ENCODE measurements at regions not wholly inside any gene's neighbourhood (a gene's known extent, or its start where the extent isn't known, plus 50 kb on each side); places are given as distances from the start of the nearest gene placed in this dataset.

GRCh38 chr5:159644053-159644452 lies 272.2 kb upstream of the ADRA1B start:
- Mint-ChIP-seq H3K4me3 (no peak overlapping the region), H3K27ac (no peak overlapping the region), H3K4me1 (ENCODE audit: low read depth) (no peaks in the 10 kb centered on the region), H3K36me3 (ENCODE audit: low read depth) (no peaks in the 10 kb centered on the region), H3K9me3 (no peaks in the 10 kb centered on the region), H3K27me3 (ENCODE audit: low read depth) (no peaks in the 10 kb centered on the region)
- no peak for DNase-seq
- CTCF ChIA-PET: interaction anchor here (0.6 kb wide), 1 partner anchor 152 kb away, joined by 4 read pairs; no protein-coding TSS in a partner anchor
- intact Hi-C loops (cut with micrococcal nuclease): no loop called here

DNA sequence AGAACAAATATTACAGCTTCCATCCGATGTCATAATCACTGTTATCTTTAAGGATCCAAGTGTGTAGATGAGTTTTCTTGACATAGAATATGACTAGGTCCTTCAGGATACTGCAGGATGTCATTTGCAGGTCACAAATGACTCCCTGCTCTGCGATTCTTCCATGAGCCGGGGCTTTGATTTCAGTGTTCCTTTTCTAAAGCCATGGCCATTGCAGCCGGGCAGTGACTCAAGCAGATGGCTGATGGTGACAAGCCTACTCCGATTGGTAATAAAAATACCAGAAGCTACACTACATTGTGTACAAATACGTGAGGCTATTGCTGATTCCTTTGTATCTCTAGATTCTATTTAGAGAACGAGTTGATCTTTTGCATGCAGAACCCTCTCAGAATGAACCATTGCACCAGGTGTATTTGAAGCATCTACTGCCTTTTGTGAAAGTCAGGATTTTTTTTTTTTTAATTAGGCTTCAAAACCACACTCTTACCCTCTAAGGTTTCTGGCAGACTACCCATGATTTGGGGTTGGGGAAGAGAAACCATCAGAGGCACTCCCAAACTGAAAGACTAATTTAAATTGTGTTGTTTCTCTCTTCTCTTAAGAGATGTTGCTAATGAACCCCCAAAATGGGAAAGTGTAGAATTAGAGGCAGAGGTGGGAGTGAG lies 271.0 kb upstream of the ADRA1B start:
- intact Hi-C loops (cut with micrococcal nuclease): no loop called here
- Mint-ChIP-seq H3K27ac (no peak overlapping the region), H3K4me3 (no peak overlapping the region), H3K27me3 (ENCODE audit: low read depth) (no peaks in the 10 kb centered on the region), H3K36me3 (ENCODE audit: low read depth) (no peaks in the 10 kb centered on the region), H3K9me3 (no peaks in the 10 kb centered on the region), H3K4me1 (ENCODE audit: low read depth) (no peaks in the 10 kb centered on the region)
- CTCF ChIA-PET: no interaction called here
- no peak for DNase-seq

DNA sequence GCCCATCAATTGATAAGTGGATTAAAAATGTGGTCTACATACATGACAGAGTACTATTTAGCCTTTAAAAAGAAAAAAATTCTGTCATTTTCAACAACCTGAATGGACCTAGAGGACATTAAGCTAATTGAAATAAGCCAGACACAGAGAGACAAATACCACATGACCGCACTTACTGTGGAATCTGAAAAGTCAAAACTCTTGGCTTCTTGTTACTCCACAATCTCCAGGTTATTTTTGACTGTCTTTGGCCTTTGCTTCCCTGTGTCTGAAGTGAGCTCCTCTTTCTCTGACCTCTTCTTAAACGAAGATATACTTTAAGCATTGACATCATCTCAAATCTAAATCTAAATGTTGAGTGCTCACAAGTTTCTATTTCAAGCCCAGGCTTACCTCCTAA lies 265.5 kb upstream of the ADRA1B start:
- Mint-ChIP-seq H3K27me3 (ENCODE audit: low read depth) (no peaks in the 10 kb centered on the region), H3K36me3 (ENCODE audit: low read depth) (no peaks in the 10 kb centered on the region), H3K27ac (no peak overlapping the region), H3K4me3 (no peak overlapping the region), H3K4me1 (ENCODE audit: low read depth) (no peaks in the 10 kb centered on the region), H3K9me3 (no peaks in the 10 kb centered on the region)
- CTCF ChIA-PET: no interaction called here
- intact Hi-C loops (cut with micrococcal nuclease): no loop called here
- no peak for DNase-seq

DNA sequence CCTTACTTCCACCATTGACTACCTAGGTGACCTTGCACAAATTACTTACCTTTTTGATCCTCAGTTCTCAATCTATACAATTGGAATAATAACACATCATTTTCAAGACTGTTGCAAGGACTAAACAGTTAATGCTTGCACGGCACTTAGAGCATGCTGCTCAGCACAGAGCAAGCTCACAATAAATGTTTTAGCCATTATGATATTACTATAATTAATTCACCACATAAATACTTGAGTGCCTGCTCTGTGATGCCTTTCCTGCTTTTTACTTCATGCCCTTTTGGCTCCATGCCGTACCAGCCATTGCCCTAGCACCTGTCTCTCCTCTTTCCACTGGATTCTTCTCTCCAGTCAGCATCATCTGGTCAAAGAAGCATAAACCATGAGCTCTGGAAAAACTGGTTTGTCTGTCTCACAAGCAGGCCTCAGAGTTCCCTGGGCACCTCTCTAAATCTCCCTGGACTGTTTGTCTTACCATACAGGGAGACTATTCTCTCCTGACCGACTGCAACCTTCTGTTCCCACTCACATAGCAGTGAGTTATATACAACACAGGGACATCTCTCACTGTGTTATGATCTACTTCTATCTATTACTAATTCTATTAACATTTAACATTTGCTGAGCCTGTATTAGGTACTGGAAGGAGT lies 260.4 kb upstream of the ADRA1B start:
- intact Hi-C loops (cut with micrococcal nuclease): no loop called here
- Mint-ChIP-seq H3K36me3 (ENCODE audit: low read depth) (no peaks in the 10 kb centered on the region), H3K4me3 (no peak overlapping the region), H3K4me1 (ENCODE audit: low read depth) (no peaks in the 10 kb centered on the region), H3K9me3 (no peaks in the 10 kb centered on the region), H3K27me3 (ENCODE audit: low read depth) (no peaks in the 10 kb centered on the region), H3K27ac (no peak overlapping the region)
- CTCF ChIA-PET: no interaction called here
- no peak for DNase-seq

GRCh38 chr5:159657298-159657697 lies 259.0 kb upstream of the ADRA1B start:
- intact Hi-C loops (cut with micrococcal nuclease): no loop called here
- H3K4me3 Mint-ChIP-seq: no peak overlapping the region
- no peaks in the 10 kb centered on the region for H3K27me3 Mint-ChIP-seq (ENCODE audit: low read depth)
- CTCF ChIA-PET: no interaction called here
- H3K36me3 Mint-ChIP-seq (ENCODE audit: low read depth): no peaks in the 10 kb centered on the region
- H3K4me1 Mint-ChIP-seq (ENCODE audit: low read depth): no peaks in the 10 kb centered on the region
- no peaks in the 10 kb centered on the region for H3K9me3 Mint-ChIP-seq
- H3K27ac Mint-ChIP-seq: no peak overlapping the region
- no peak for DNase-seq

DNA sequence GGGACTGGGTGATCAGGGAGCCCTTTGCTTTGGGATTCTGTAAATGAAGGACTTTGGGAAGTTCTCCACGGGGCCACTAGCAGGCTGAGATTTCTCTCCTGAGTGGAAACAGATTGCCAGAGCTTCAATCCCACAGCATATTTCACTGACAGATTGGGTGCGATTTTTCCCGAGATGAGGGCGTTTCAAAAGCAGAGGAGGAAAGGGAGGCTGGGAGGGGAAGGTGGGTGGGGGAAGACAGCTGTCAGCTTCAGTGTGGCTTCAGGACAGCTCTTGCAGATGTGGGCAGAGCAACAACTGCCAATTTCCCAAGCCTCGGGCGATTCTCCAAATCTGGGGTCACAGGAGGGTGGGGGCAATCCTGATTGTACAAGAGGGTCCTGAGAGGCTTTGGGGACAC lies 258.5 kb upstream of the ADRA1B start:
- CTCF ChIA-PET: no interaction called here
- H3K27ac Mint-ChIP-seq: no peak overlapping the region
- no peaks in the 10 kb centered on the region for H3K4me1 Mint-ChIP-seq (ENCODE audit: low read depth)
- intact Hi-C loops (cut with micrococcal nuclease): no loop called here
- no peak for DNase-seq
- no peaks in the 10 kb centered on the region for H3K27me3 Mint-ChIP-seq (ENCODE audit: low read depth)
- no peak overlapping the region for H3K4me3 Mint-ChIP-seq
- H3K9me3 Mint-ChIP-seq: no peaks in the 10 kb centered on the region
- H3K36me3 Mint-ChIP-seq (ENCODE audit: low read depth): no peaks in the 10 kb centered on the region

DNA sequence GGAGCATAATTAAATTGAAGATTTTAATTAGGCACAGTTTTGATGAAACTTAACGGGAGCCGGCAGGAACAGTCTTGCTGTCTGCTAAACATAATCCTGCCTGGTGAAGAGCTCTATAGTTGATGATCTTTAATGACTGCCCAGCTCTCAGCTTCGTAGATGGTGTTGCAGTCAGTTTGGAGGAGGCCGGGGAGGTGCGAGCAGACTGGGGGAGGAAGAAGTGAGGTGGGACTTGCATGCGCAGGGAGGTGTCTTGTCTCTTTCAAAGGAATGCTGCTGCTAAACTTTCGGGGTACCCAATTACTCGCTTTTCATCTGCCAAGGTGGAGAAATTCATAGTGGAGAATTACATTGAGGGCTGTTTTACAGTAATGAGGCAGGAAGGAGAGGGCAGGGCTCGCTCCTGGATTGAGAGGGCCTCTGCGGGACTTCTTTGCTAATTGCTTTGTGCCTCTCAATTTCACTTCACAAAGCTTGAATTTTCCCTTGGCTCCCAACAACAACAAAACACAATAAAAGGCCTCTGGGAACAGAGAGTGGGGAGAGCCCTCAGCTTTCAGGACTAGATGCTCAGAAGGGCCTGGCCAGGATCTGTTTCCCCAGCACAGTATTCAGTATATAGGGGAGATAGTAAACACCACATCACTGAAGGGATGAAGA lies 257.9 kb upstream of the ADRA1B start:
- no peak overlapping the region for H3K4me3 Mint-ChIP-seq
- H3K9me3 Mint-ChIP-seq: no peaks in the 10 kb centered on the region
- H3K27me3 Mint-ChIP-seq (ENCODE audit: low read depth): no peaks in the 10 kb centered on the region
- CTCF ChIA-PET: no interaction called here
- DNase-seq: no peak
- intact Hi-C loops (cut with micrococcal nuclease): no loop called here
- H3K36me3 Mint-ChIP-seq (ENCODE audit: low read depth): no peaks in the 10 kb centered on the region
- H3K4me1 Mint-ChIP-seq (ENCODE audit: low read depth): no peaks in the 10 kb centered on the region
- H3K27ac Mint-ChIP-seq: no peak overlapping the region

DNA sequence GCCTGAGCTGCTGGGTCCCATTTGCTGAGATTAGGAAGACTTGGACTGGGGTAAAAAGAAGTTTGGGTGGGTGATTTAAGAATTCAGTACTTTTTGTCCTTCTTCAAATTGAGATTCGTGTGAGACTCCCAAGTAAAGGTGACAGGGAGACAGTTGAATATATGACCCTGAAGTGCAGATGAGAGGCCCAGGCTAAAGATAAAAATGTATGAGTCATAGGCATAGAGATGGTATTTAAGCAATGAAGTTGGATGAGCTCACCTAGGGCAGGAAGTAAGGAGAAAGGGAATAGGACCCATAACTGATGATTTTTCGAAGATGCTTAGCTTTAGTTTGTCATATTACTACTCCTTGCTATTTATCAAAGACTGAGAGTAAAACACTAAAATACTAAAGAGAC lies 255.9 kb upstream of the ADRA1B start:
- Mint-ChIP-seq H3K27me3 (ENCODE audit: low read depth) (no peaks in the 10 kb centered on the region), H3K4me3 (no peak overlapping the region), H3K27ac (no peak overlapping the region), H3K4me1 (ENCODE audit: low read depth) (no peaks in the 10 kb centered on the region), H3K36me3 (ENCODE audit: low read depth) (no peaks in the 10 kb centered on the region), H3K9me3 (no peaks in the 10 kb centered on the region)
- intact Hi-C loops (cut with micrococcal nuclease): no loop called here
- CTCF ChIA-PET: no interaction called here
- DNase-seq: no peak

- DNase-seq: no peak
- no peak overlapping the region for H3K27ac Mint-ChIP-seq
- no peaks in the 10 kb centered on the region for H3K27me3 Mint-ChIP-seq (ENCODE audit: low read depth)
- intact Hi-C loops (cut with micrococcal nuclease): no loop called here
- CTCF ChIA-PET: no interaction called here
- no peaks in the 10 kb centered on the region for H3K9me3 Mint-ChIP-seq
- H3K4me1 Mint-ChIP-seq (ENCODE audit: low read depth): no peaks in the 10 kb centered on the region
- H3K4me3 Mint-ChIP-seq: no peak overlapping the region
- no peaks in the 10 kb centered on the region for H3K36me3 Mint-ChIP-seq (ENCODE audit: low read depth)
Measured at GRCh38 chr5:159663986-159664385, 252.3 kb upstream of the ADRA1B start.

DNA sequence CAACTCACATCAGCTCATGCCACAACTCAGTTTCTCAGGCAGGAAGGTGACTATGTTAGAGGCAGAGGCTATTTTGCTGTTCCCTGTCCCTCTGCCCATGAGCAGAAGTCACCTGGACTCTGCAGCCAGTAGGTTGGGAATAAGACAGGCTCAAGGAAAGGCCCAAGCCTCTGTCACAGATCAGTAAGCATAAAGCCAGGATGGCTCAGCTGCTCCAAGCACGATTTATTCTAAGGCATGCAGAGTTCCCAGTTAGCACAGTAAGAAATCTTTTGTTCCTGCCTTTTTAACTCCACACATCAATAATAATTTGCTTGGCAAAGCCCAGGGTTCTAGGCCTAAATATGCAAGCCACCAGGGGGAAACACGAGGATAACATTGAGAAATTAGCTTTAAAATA lies 249.0 kb upstream of the ADRA1B start:
- Mint-ChIP-seq H3K27me3 (ENCODE audit: low read depth) (no peaks in the 10 kb centered on the region), H3K4me1 (ENCODE audit: low read depth) (no peaks in the 10 kb centered on the region), H3K36me3 (ENCODE audit: low read depth) (no peaks in the 10 kb centered on the region), H3K27ac (no peak overlapping the region), H3K9me3 (peaks cover 3% of the 10 kb centered on the region), H3K4me3 (no peak overlapping the region)
- no peak for DNase-seq
- intact Hi-C loops (cut with micrococcal nuclease): no loop called here
- CTCF ChIA-PET: no interaction called here

DNA sequence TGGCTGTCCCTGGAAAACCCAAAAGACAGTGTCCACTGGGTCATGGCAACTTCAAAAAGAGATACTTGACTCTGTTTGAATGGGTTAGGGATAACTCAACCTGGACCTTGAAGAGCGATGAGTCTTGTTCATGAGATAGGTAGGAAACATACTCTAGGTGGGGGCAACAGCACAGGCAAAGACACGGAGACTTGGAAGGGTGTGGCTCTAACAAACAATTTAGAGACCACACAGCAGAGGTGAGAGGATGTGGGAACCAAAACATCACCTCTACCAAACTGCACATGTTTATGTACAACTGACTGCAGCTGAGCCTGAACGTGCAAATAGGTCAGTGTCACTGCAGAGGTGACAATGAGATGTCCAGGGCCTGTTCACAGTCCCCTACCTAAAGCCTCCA lies 247.7 kb upstream of the ADRA1B start:
- Mint-ChIP-seq H3K9me3 (peaks cover 4% of the 10 kb centered on the region), H3K4me3 (no peak overlapping the region), H3K27me3 (ENCODE audit: low read depth) (peaks cover 3% of the 10 kb centered on the region), H3K4me1 (ENCODE audit: low read depth) (no peaks in the 10 kb centered on the region), H3K36me3 (ENCODE audit: low read depth) (no peaks in the 10 kb centered on the region), H3K27ac (no peak overlapping the region)
- CTCF ChIA-PET: interaction anchor here (0.6 kb wide), 1 partner anchor 152 kb away, joined by 5 read pairs; no protein-coding TSS in a partner anchor
- no peak for DNase-seq
- intact Hi-C loops (cut with micrococcal nuclease): no loop called here

- CTCF ChIA-PET: no interaction called here
- H3K4me1 Mint-ChIP-seq (ENCODE audit: low read depth): no peaks in the 10 kb centered on the region
- no peak overlapping the region for H3K4me3 Mint-ChIP-seq
- peaks cover 5% of the 10 kb centered on the region for H3K9me3 Mint-ChIP-seq
- no peak overlapping the region for H3K27ac Mint-ChIP-seq
- DNase-seq: no peak
- intact Hi-C loops (cut with micrococcal nuclease): no loop called here
- H3K27me3 Mint-ChIP-seq (ENCODE audit: low read depth): peaks cover 3% of the 10 kb centered on the region
- no peaks in the 10 kb centered on the region for H3K36me3 Mint-ChIP-seq (ENCODE audit: low read depth)
Measured at GRCh38 chr5:159669559-159669958, 246.7 kb upstream of the ADRA1B start.

GRCh38 chr5:159671886-159672285 lies 244.4 kb upstream of the ADRA1B start:
- Mint-ChIP-seq H3K4me1 (ENCODE audit: low read depth) (no peaks in the 10 kb centered on the region), H3K27ac (no peak overlapping the region), H3K27me3 (ENCODE audit: low read depth) (peaks cover 3% of the 10 kb centered on the region), H3K36me3 (ENCODE audit: low read depth) (no peaks in the 10 kb centered on the region), H3K9me3 (peaks cover 5% of the 10 kb centered on the region), H3K4me3 (no peak overlapping the region)
- CTCF ChIA-PET: no interaction called here
- intact Hi-C loops (cut with micrococcal nuclease): no loop called here
- DNase-seq: no peak

Data from activated naive CD4-positive, alpha-beta T cell treated with anti-CD3 and anti-CD28 coated beads for 36 hours (primary cell).